Caco-2 (cell line): ENCODE measurements at regions not wholly inside any gene's neighbourhood (a gene's known extent, or its start where the extent isn't known, plus 50 kb on each side); places are given as distances from the start of the nearest gene placed in this dataset.

Experiments used
- BruUV-seq: library from RNA; stranded (reverse); fragments of 400-500 nt; replicated peaks from 2 replicates; lab custom pipeline; 2021; lab: Mats Ljungman, UMichigan
- CTCF ChIA-PET: fragments of 300-600 bp; sonication (Branson Sonifier 250); formaldehyde crosslinking; loops from one replicate; lab custom pipeline; 2022; ENCODE audit warnings: antibody characterized with exemption; lab: Charles Lee
- POLR2A ChIA-PET: fragments of 300-600 bp; sonication (Branson Sonifier 250); formaldehyde crosslinking; loops from one replicate; lab custom pipeline; 2022; ENCODE audit warnings: antibody characterized with exemption; lab: Charles Lee
- DNase-seq, 2 experiments: peaks; one replicate each; pipeline versions ENCODE4 v3.0.0 to v3.0.0-alpha.2; 2020 to 2022
- H3K27me3 ChIP-seq: replicated peaks from 2 replicates; pipeline ENCODE4 v1.6.0; 2011; ENCODE audit warnings: low read length; ENCODE audit not compliant: control insufficient read depth, insufficient read depth
- H3K36me3 ChIP-seq: 2 replicates; pipeline ENCODE4 v1.5.1; 2011; ENCODE audit warnings: low read length; ENCODE audit not compliant: control insufficient read depth, insufficient read depth
- H3K4me1 ChIP-seq: fragments of 250-450 bp; sonication (Bioruptor Pico); 2 replicates; pipeline ENCODE4 v1.5.1; 2020; ENCODE audit warnings: mild to moderate bottlenecking
- H3K4me3 ChIP-seq: 2 replicates; pipeline ENCODE4 v1.5.1; 2011; ENCODE audit warnings: low read depth, mild to moderate bottlenecking, control low read depth, low read length
- H3K9me3 ChIP-seq: fragments of 250-450 bp; sonication (Bioruptor Pico); 2 replicates; pipeline ENCODE4 v1.5.1; 2020; ENCODE audit warnings: mild to moderate bottlenecking, moderate library complexity
- H3K27ac Mint-ChIP-seq: one replicate; pipeline ENCODE4 v1.8.0; 2022; ENCODE audit warnings: mixed read lengths; ENCODE audit not compliant: unreplicated experiment
- H3K27me3 Mint-ChIP-seq: one replicate; pipeline ENCODE4 v1.8.0; 2022; ENCODE audit warnings: mixed read lengths; ENCODE audit not compliant: insufficient read depth, unreplicated experiment
- H3K36me3 Mint-ChIP-seq: one replicate; pipeline ENCODE4 v1.8.0; 2022; ENCODE audit warnings: mild to moderate bottlenecking, mixed read lengths; ENCODE audit not compliant: insufficient read depth, unreplicated experiment
- H3K4me1 Mint-ChIP-seq: one replicate; pipeline ENCODE4 v1.8.0; 2022; ENCODE audit warnings: low read depth, mixed read lengths; ENCODE audit not compliant: unreplicated experiment
- H3K4me3 Mint-ChIP-seq: one replicate; pipeline ENCODE4 v1.8.0; 2022; ENCODE audit warnings: mild to moderate bottlenecking, moderate library complexity, mixed read lengths; ENCODE audit not compliant: unreplicated experiment
- H3K9me3 Mint-ChIP-seq: one replicate; pipeline ENCODE4 v1.8.0; 2022; ENCODE audit warnings: mixed read lengths; ENCODE audit not compliant: unreplicated experiment
- intact Hi-C: fragments of 100-400 bp; cut with micrococcal nuclease; formaldehyde crosslinking; loops from one replicate; pipeline ENCODE4 v1.10.0; 2022; ENCODE audit not compliant: unreplicated experiment
- TF ChIP-seq, protein P1 (sequence below), 2 experiments: fragments of 200-600 bp in 1 of 2; IDR thresholded peaks; 1 replicate in 1 of 2; 2 replicates in 1 of 2; pipeline versions ENCODE4 v1.5.1 to v1.8.0; 2011 to 2022; ENCODE audit warnings: antibody characterized with exemption in 1 of 2, control low read depth in 1 of 2, inconsistent platforms in 1 of 2, low read depth in 1 of 2, low read length in 1 of 2, mild to moderate bottlenecking in 1 of 2, moderate library complexity in 1 of 2; ENCODE audit not compliant: insufficient read depth in 1 of 2, severe bottlenecking in 1 of 2, unreplicated experiment in 1 of 2

DNA sequence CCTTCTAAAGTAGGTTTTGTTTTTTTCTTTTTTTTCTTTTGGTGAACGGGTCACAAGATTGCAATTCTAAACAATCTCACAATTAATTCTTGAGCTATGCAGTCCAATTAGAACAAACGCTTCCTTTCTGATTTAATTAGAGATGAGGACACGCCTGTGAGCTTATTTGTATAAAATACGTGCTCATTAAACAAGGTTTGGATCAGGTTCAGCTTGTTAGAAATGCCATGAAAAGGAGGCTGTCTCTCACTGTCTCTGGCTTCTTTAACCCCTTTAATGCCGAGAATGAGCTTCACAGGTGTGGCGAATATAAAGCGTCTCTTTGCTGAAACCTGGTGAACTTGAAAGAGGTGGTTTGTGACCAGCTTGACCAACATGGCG, 191.8 kb downstream of the GAS1 start:
- BruUV-seq = no TSS peak
- no peak overlapping the region for H3K4me3 ChIP-seq
- no peaks in the 10 kb centered on the region for H3K4me1 ChIP-seq
- no peak overlapping the region for H3K4me3 Mint-ChIP-seq
- no peaks in the 10 kb centered on the region for H3K27me3 ChIP-seq
- POLR2A ChIA-PET = no interaction called here
- no peaks in the 10 kb centered on the region for H3K4me1 Mint-ChIP-seq
- no peak overlapping the region for H3K27ac Mint-ChIP-seq
- no peaks in the 10 kb centered on the region for H3K9me3 Mint-ChIP-seq
- H3K36me3 Mint-ChIP-seq = no peaks in the 10 kb centered on the region
- H3K9me3 ChIP-seq = no peaks in the 10 kb centered on the region
- peaks cover 2% of the 10 kb centered on the region for H3K27me3 Mint-ChIP-seq
- CTCF ChIA-PET = no interaction called here
- intact Hi-C loops = no loop called here
- H3K36me3 ChIP-seq = no peaks in the 10 kb centered on the region
- TF ChIP-seq, protein P1, sequence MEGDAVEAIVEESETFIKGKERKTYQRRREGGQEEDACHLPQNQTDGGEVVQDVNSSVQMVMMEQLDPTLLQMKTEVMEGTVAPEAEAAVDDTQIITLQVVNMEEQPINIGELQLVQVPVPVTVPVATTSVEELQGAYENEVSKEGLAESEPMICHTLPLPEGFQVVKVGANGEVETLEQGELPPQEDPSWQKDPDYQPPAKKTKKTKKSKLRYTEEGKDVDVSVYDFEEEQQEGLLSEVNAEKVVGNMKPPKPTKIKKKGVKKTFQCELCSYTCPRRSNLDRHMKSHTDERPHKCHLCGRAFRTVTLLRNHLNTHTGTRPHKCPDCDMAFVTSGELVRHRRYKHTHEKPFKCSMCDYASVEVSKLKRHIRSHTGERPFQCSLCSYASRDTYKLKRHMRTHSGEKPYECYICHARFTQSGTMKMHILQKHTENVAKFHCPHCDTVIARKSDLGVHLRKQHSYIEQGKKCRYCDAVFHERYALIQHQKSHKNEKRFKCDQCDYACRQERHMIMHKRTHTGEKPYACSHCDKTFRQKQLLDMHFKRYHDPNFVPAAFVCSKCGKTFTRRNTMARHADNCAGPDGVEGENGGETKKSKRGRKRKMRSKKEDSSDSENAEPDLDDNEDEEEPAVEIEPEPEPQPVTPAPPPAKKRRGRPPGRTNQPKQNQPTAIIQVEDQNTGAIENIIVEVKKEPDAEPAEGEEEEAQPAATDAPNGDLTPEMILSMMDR (IDR thresholded peaks at IDR 0.05; ENCODE audit: insufficient read depth in 1 of 2, low read depth in 1 of 2, low read length in 1 of 2, severe bottlenecking in 1 of 2, unreplicated experiment in 1 of 2) = no peak
- no peak for DNase-seq

DNA sequence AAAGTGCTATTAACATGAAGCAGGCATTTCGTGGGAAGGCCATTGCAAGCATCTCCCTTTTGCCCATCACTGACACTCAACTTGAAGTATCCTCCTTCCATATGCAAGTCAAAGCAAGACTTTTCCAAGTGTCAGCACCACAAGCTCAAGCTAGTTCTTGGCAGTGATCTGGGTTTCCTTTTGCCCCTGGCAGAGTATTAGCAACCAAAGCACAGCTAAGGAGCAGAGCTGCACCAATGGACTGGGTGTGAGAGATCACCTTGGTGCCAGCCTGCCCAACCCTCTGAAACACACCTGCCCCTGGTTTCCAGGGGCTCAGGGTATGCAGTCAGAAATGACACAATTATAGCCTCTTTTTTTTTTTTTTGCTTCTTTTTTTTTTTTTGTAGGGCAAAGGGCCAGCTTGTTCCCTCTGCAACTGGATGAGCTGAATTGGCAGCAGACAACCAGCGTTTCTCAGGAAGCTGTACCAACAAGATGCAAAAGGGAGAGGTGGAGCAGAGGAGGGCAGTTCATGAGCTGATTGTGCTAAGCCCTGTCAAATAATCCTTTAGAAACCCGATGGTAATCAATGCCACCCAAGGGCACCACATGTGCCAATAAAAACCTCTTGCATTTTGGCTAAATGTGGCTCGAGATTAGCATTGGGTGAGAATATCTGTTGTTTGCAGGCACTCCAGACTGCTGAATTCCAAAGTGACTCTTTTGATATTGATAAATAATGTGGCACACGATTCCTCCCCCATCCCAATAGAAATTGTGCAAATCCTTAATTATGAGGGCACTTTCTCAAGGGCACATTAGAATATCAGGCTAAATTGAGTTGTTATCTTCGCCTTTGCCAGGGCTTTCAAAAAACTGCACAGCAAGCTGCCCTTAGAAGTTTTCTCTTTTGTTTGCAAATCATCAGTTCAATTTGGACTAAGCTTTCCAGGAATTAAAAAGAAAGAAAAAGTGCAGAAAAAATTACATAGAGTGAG, 192.4 kb downstream of the GAS1 start:
- TF ChIP-seq, protein P1 (IDR thresholded peaks at IDR 0.05; ENCODE audit: insufficient read depth in 1 of 2, low read depth in 1 of 2, low read length in 1 of 2, severe bottlenecking in 1 of 2, unreplicated experiment in 1 of 2) = no peak
- Mint-ChIP-seq H3K27ac (no peak overlapping the region), H3K9me3 (no peaks in the 10 kb centered on the region), H3K27me3 (peaks cover under 1% of the 10 kb centered on the region), H3K4me1 (no peaks in the 10 kb centered on the region), H3K36me3 (no peaks in the 10 kb centered on the region), H3K4me3 (no peak overlapping the region)
- no peak for DNase-seq
- Histone ChIP-seq H3K4me3 (no peak overlapping the region), H3K9me3 (no peaks in the 10 kb centered on the region), H3K27me3 (no peaks in the 10 kb centered on the region), H3K36me3 (no peaks in the 10 kb centered on the region), H3K4me1 (no peaks in the 10 kb centered on the region)
- CTCF ChIA-PET = no interaction called here
- no TSS peak for BruUV-seq
- intact Hi-C loops = no loop called here
- POLR2A ChIA-PET = no interaction called here

DNA sequence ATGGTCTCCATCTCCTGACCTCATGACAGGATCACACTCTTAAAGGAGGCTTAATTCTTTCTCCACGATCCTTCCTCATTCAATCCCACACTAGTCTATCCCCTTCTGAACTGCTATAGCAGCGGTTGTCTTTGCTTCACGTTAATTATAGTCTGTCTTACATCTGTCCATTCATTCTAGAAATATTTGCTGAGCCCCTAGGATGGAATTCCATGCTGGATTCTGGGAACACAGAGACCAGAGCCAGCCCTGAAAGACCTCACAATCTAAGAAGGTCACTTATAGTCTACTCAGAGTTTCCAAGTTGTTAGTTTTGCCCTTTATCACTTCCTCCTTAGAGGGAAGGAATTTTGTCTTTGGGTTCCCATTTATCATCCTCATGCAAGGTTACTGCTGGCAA, 193.5 kb downstream of the GAS1 start:
- H3K36me3 ChIP-seq = no peaks in the 10 kb centered on the region
- no TSS peak for BruUV-seq

More for the DNA sequence above, 193.5 kb downstream of the GAS1 start:
- Mint-ChIP-seq H3K27me3 (no peaks in the 10 kb centered on the region), H3K27ac (no peak overlapping the region), H3K4me1 (no peaks in the 10 kb centered on the region), H3K4me3 (no peak overlapping the region), H3K36me3 (no peaks in the 10 kb centered on the region), H3K9me3 (no peaks in the 10 kb centered on the region)
- TF ChIP-seq, protein P1 (IDR thresholded peaks at IDR 0.05; ENCODE audit: insufficient read depth in 1 of 2, low read depth in 1 of 2, low read length in 1 of 2, severe bottlenecking in 1 of 2, unreplicated experiment in 1 of 2) = no peak
- Histone ChIP-seq H3K4me3 (no peak overlapping the region), H3K9me3 (no peaks in the 10 kb centered on the region), H3K27me3 (no peaks in the 10 kb centered on the region), H3K4me1 (no peaks in the 10 kb centered on the region)
- ChIA-PET POLR2A (no interaction called here), CTCF (no interaction called here)
- no peak for DNase-seq
- intact Hi-C loops = no loop called here
